Right kidney (tissue), 1 donor: ENCODE measurements at regions not wholly inside any gene's neighbourhood (a gene's known extent, or its start where the extent isn't known, plus 50 kb on each side); places are given as distances from the start of the nearest gene placed in this dataset.

Source experiments
- DNase-seq: peaks from one replicate; pipeline ENCODE4 v3.0.0-alpha.2; 2016

DNA sequence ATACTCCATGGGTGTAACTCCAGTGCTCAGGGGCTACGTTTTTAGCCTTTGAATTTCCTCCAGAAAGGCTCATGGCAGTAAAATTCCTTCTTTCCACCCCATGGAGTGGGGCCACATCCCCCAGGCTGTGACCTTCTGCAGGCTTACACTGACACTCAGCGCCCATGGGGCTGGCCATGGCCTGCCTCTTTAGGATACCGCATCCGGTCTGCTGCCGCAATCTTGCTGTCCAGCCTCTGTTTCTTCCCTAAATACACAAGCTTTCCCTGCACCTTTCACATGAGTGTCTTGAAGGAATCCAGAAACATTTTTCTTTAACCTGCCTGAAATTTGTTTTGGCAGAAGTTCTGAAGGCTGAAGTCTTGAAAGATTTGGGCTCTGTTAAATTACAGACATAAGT is 170.5 kb downstream of the NTMT2 start:
- no peak for DNase-seq

DNA sequence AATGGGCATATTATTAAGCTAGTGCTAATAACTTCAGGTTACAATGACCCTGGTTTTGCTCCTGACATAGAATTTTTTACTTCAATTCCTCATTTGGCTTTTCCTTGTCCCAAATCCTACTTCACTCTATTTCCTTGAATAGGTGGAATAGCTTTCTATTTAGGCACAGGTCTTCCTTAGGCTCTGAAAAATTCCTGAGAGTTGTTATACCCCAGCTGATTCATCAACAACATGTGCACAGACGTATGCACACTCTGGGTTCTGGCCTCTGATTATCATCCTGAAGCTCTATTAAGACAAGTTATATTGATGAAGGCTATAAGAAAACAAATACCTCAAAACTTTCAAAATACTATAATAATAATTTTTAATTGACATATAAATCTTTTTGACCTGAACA is 172.4 kb downstream of the NTMT2 start:
- DNase-seq: no peak

DNA sequence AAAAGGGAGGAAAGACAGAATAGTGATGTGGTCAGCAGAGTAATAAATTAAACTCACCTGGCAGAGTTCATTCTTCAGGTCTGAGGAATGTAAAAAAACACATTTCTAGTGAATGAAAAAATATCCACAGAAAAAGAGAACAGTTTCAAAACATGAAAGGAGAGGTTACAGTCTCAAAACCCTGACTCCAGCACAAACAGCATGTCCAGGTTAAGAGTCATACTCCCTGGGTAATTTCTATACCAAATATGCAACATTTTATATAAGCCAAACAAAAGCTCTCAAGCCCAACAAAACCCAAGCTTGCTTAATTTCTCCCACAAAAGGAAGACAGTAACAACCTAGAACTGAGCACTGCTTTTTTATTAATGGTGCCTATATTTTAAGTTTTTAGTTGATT is 173.0 kb downstream of the NTMT2 start:
- no peak for DNase-seq

DNA sequence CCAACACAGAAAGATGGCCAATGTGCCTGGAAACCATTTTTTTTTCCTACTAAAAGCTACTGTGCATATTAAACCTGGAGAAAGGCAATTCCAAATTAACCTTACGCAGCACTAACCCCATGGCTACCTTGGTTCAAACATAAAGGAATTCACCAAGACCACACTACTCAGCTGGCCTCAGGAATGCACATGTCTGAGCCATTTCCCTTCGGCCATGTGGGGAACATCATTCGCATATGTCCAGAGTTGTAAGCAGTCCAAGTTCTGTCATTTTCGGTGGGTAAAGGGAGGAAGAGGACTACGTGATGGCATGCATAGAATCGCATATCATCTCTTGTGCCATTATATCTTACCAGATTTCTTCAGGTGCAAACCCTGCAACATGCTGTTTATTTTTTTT is 175.4 kb downstream of the NTMT2 start:
- DNase-seq: no peak

DNA sequence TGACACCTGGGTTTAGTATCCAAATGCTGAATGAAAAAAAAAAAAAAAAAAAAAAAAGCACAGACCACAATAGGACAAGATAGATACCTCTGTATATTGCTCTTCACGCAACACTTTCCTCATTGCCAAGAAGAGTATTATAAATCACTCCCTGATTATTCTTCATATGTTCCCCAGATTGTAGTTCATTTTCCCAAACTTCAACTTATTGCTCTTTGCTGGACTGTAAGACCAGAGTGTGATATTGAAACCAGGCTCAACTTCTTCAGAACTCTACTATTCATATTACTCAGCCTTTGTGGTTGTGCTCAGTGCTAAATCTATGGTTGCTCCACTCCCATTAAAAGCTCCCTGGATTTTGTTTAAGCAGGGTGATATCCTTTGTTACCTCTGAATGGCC is 180.4 kb downstream of the NTMT2 start:
- no peak for DNase-seq

DNA sequence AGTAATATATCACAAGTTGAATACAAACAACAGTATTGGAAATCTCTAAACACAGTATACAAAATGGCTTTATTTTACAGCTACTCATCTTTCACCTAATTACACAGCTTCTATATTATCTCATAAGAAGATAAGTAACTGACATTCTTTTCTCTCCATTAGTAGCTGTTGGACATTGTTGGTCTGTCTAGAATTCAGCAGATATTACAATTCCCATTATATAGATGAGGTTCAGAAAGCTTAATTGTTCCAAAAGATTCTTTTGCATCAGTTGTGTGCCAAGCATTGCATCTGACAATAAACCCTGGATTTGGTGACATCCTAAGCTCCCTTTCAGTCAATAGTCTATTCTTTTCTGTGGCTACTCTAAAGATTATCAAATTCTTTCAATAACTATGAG is 187.0 kb downstream of the NTMT2 start:
- no peak for DNase-seq

DNA sequence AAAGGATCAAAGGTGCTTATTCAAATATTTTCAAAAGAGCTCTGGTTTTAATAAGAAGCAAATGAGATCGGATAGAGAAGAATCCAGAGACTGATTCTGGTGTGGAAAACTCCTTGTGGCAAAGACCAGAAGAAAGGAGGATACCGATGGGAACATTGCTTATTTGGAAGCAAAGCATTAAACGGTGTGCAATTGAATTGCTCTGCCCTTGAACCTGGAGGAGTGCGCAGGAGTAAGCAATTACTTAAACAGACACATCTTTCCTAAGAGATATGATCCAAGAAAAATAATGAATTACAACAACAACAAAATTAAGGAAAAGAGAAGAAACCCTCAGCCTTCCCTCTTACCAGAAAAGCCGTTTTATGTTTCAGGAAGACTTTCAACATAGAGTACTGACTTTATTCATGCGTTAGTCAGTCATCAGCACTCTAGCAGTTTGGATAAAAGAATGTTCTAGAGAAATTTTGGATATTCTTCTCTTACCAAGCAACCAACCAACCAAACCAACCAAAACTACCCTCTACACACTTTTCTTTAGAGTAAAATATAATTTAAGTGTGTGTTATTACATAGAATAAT is 191.7 kb downstream of the NTMT2 start:
- DNase-seq: no peak

DNA sequence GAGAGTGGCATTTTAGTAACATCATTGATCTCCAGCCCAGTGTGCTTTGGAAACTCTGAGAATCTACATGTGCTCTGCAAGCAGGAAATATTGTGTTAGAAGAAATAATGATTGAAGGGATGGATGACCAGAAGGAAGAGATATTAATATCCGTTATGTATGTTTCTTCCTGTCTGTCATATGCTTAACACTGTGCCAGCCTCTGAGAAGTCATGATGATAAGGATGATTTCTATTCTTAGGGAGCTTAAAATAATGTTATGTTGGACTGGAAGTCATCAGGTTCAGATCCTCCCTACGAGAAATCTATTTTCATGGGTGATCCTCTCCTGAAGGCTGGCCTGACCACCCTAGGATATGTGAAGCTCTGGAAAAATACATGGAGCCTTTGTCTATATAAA is 192.4 kb upstream of the GORAB start:
- no peak for DNase-seq

DNA sequence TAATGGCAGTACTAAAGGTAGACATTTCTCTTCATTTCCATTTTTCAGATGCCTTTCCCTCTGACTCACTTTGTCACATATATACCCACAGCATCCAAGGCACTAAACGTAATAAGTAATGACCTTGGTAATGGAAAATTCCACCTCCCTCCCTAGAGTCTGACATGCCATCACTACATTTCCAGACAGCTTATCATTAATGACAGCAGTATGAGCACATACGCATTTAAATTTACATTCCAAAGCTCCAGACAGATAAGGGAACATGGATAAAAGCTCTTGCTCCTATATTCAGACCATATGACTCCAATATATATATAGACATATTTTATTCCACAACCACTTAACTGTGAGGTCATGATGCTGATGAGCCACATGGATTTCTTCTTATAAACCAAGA is 191.7 kb upstream of the GORAB start:
- no peak for DNase-seq

DNA sequence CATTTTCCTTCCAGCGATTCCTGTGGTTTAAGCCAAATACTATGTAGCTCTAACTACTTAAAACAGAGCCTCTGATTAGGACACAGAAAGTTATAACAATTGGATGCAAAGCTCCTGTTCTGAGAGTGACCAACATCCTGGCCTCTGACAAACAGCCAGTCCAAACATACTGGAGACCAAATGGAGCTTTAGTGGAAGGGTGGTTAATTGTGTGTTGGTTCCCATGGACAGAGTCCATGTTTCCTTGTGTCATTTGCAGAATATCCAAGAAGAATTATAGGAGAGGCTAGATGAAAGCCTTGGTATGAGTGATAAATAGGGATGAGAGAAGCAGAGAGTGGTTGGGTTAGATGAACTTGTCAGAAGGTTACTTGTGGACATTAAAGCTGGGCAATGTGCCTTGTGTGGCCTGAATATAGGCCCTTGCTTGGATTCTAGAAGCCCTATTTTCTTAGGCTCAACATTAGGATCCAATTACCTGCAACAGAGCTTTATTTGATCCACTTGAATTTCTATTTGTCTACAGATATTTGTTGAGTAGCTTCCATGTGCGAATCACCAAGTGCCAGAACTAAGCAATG is 180.5 kb upstream of the GORAB start:
- DNase-seq: no peak

DNA sequence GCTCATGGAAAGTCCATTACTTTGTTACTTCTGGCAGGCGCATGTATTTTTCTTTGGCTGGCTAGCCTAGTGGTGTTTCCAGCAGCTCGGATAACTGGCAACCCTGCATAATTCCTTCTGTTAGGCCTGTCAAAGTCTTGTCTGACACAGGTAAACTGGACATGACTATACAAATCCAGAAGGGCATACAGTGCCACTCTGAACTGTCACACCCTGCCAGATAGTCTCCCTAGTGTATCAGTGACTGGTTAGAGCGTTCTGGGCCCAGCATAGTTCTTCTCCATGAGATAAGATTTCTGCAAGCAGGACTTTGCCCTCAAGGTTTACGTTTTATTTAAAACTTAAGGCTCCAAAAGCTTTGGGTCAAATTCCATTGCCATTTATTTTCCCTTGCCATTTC is 177.7 kb upstream of the GORAB start:
- DNase-seq: no peak

DNA sequence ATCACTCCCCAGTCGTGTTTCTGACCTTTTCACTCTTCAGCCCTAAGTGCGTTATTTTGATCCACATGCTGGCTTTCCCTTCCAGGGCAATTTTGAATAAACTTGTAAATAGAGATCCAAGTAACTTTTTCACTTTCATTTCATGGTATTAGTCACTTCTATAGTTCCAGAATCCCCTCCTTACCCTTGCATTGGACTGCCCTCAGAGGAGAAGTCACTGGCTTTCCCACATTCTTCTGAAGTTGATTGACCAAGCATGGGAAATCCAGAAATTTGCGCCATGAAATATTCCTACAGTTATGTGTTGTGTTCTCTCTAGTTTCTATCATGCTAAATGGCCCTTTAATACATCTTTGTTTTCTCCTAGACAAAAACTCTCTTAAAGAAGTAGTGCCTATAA is 177.3 kb upstream of the GORAB start:
- DNase-seq: no peak

DNA sequence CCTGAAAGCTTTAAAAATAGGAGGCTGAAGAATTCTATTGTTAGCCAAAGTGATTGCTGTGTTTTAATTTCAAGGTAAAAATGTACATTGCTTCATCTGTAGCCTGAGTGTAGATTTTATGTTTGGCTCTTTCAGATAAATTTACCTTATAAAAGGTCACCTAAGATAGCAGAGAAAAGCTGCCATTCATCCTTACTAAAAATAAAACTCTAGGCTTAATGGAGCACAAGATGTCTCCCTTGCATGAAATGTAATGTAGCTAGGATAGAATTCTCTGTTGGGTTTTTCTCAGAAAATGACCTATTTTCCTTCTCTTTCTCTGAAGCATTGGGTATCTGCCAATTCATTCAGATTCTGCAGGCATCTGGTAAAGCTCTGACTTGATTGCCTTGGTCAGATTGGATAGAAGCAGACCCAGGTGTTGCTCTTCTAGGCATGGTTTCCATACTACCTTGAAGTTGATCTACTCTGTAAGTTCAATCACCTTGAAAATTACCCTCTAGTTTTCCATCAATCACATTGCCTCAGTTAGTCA is 176.6 kb upstream of the GORAB start:
- DNase-seq: no peak

DNA sequence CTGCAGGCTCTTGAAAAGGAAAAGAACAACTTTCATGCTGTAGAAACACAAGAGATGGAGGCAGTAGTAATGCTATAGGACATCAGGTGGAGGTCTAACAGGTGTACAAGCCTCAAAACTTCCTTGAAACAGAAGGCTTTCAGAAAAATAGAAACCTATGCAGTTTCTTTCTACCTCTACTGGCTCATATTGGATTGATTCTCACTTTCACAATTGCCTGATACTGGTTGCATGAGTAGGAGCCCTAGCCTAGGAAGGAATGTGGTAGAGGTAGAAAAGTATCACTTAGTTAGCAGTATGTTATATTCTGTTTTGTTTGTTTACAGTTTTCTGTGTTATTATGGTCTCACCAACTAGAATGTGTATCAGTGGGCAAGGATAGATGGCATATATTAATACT is 175.4 kb upstream of the GORAB start:
- no peak for DNase-seq

DNA sequence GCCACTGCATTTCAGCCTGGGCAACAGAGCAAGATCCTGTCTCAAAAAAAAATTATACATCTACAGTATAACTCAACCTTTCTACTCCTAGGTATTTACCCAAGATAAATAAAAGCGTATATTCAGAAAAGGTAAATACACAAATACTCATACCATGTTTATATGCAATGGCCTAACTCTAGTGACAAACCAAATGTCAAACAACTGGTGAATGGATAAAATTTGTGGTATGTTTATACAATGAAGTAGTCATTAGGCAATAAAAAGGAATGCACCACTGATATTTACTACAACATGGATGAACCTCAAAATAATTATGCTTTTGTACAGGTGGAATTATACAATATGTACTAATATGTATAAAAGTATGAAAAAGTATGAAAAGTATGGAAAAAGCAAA is 174.2 kb upstream of the GORAB start:
- no peak for DNase-seq

DNA sequence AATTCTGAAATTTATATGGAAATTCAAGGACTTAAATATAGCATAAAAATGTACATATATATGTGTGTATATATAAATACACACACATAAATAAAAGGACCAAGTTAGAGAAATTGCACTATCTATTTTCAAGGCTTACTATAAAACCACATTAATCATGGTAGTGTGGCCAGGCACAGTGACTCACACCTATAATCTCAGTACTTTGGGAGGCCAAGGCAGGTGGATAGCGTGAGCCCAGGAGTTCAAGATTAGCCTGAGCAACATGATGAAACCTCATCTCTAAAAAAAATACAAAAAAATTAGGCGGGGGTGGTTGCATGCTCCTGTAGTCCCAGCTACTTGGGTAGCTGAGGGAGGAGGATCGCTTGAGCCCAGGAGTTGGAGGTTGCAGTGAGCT is 171.4 kb upstream of the GORAB start:
- DNase-seq: no peak

DNA sequence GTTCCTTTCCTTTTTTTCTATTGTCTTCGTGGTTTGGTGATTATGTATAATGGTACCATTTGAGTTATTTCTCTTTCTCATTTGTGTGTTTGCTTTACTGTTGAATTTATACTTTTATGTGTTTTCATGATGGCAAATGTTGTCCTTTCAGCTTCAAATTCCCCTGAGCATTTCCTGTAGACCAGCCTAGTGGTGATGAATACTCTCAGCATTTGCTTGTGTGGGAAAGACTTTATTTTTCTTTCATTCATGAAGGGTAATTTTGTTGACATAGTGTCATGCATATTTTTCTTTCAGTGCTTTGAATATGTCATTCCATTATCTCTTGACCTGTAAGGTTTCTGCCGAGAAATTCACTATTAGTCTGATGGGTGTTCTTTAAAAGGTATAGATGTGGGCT is 166.6 kb upstream of the GORAB start:
- no peak for DNase-seq

DNA sequence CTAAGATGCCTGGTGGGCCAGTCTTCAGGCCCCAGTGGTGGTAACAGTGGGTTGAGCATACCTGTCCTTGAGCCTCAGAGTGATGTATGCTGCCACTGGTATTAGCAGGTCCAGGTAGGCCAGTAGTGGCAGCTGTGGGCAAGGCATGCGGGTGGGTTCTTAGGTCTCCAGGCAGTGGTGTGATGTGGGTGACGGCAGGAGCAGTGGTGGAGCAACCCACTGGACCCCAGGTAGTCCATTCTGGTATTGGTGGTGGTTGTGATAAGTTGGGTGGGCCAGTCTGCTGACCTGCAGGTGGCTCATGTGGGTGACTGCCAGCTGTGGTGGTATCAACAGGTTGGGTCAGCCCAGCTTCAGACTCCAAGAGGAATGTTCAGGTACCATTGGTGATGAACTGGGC is 165.0 kb upstream of the GORAB start:
- no peak for DNase-seq

DNA sequence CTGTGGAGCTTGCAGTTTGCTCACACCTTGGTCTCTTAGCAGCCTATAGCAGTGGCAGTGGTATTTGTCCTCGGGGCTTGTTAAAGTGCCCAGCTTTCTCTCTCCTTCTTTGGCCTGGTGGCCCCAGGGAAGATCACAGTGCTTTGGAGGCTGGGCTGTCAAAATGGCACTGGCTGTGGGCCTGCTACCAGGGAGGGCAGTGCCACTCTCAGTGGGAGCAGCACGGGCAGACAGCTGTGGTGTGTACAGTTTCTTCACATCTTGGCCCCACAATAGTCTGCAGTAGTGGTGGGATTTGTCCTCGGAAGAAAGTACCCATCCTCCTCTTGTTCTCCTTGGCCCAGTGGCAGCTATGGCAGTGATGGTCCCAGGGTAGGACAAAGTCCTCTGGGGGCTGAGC is 164.4 kb upstream of the GORAB start:
- no peak for DNase-seq

DNA sequence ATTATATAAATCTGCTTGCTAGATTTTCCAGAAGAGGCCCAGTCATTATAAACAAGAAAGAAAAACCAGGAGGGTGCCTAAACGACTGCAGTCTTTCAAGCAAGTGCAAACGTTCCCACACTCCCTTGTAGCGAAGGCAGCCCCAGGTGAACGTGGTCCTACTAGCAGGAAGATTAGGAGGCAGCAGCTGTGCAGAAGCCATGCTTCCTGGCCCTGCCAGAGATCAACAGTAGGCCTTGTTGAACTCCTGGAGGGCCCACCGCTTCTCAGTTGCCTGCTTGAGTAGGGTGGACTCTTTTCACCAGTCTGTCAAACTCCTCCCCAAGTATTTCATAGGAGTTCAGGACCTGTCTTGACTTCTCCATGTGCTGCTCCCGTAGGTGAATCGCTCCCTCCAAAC is 163.0 kb upstream of the GORAB start:
- no peak for DNase-seq

DNA sequence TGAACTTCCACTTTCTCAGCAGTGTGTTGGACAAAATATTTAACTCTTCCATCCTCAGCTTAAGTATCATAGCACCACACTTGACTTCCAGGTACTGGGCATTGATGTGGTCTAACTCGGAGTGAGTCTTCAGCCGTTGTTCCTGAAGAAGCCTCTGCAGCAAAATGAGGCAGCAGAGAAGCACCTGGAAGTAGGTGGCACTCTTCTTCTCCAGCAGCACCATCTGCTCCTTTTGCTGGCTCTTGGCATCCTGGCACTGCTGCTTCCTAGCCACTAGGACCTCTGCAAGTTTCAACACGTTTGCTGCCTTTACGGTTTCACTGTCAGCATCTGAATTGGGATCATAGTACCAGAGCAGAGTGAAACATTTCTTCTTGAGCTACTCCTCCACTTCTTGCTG is 162.5 kb upstream of the GORAB start:
- DNase-seq: no peak

DNA sequence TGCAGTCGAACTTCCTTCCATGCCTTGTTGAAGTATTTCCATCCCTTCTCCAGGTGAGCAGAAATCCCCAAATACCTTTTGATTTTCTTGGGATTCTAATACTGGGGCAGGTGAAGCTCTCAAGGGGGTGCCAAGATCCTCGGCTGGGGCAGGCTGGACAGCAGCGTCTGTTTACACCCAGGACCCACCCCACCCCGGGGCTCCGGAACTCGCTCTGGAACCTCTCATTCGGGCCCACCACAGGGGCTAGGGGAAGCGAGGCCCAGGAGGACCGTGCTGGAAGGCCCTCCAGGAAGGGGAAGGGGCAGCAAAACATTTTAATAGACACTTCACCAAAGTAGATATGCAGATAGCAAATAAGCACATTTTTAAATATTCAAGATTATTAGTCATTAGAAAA is 161.9 kb upstream of the GORAB start:
- no peak for DNase-seq

DNA sequence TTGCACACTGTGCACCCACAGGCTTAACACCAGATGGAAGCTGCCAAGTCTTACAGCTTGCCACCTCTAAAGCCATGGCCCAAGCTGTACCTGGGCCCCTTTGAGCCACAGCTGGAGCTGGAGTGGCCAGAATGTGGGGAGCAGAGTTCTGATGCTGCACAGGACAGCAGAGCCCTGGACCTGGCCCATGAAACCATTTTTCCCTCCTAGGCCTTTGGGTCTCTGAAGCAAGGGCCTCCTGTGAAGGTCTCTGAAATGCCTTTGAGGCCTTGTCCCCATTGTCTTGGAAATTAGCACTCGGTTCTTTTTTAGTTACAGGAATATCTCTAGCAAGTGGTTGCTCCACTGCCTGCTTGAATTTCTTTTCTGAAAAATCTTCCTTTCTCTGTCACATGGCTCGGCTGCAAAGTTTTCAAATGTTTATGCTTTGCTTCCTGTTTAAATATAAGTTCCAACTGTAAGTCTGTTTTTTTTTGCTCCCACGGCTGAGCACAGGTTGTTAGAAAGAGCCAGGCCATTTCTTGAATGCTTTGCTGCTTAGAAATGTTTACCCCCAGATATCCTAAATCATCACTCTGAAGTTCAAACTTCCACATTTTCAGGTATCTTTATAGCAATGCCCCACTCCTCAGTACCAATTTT is 156.8 kb upstream of the GORAB start:
- DNase-seq: no peak

DNA sequence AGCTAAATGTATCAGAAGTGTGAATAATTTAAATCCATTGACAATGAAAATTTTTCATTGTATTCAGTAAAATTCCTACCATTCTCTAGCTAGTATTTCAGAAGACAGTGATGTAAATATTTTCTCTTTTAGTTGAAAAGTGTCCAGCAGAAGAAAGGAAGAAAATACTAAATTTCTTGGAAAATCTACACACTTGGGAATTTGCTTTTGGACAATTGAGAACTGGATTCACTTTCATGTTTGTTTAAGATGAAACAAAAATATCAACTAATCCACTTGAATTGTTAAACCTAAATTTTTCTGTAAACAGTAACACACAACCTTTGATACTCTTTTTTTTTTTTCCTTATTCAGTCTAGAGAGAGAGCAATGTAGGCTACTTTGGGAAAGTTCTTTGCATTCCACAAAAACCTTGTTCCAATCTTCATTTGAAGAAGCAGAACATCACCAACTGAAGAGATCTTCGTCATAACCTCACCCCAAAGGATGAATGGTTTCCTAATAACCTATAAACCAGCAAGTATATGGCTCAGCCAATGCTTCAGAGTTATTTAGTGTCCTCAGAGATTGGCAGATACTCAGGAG is 155.1 kb upstream of the GORAB start:
- no peak for DNase-seq
